Panc1 (cell line): ENCODE measurements at regions not wholly inside any gene's neighbourhood (a gene's known extent, or its start where the extent isn't known, plus 50 kb on each side); places are given as distances from the start of the nearest gene placed in this dataset.

Experiments used
- ATAC-seq: fragments of 200-7000 bp; cut with Tn5 transposase; 2 replicates; pipeline ENCODE4 v1.9.1; 2020; ENCODE audit warnings: mild to moderate bottlenecking, moderate library complexity
- BruUV-seq: library from RNA; stranded (reverse); fragments of 400-500 nt; replicated peaks from 2 replicates; lab custom pipeline; 2021; lab: Mats Ljungman, UMichigan
- CTCF ChIA-PET: fragments of 300-600 bp; sonication (Branson Sonifier 250); formaldehyde crosslinking; loops from one replicate; lab custom pipeline; 2022; ENCODE audit warnings: antibody characterized with exemption; lab: Charles Lee
- POLR2A ChIA-PET: fragments of 300-600 bp; sonication (Branson Sonifier 250); formaldehyde crosslinking; loops from one replicate; lab custom pipeline; 2022; ENCODE audit warnings: antibody characterized with exemption; lab: Charles Lee
- DNase-seq: peaks from one replicate; pipeline ENCODE4 v3.0.0-alpha.2; 2010; ENCODE audit warnings: low read depth, low spot score
- H3K27ac ChIP-seq: 2 replicates; pipeline ENCODE4 v1.5.1; 2011; ENCODE audit warnings: mild to moderate bottlenecking, low read length, inconsistent platforms
- H3K27me3 ChIP-seq: fragments of 200-500 bp; sonication (Bioruptor generic); 2 replicates; pipeline ENCODE4 v1.6.0; 2014; ENCODE audit warnings: low read length, inconsistent platforms; ENCODE audit not compliant: control insufficient read depth, insufficient read depth
- H3K36me3 ChIP-seq: fragments of 200-500 bp; sonication (Bioruptor generic); 2 replicates; pipeline ENCODE4 v1.5.1; 2014; ENCODE audit warnings: inconsistent platforms, mild to moderate bottlenecking, low read length, moderate library complexity; ENCODE audit not compliant: control insufficient read depth, insufficient read depth
- H3K4me1 ChIP-seq: 2 replicates; pipeline ENCODE4 v1.5.1; 2011; ENCODE audit warnings: inconsistent platforms, mild to moderate bottlenecking, low read length, moderate library complexity; ENCODE audit not compliant: control insufficient read depth, insufficient read depth
- H3K4me3 ChIP-seq, 2 experiments: 2 replicates each; pipeline ENCODE4 v1.5.1; 2011 to 2012; ENCODE audit warnings: low read depth in 2 of 2, low read length in 2 of 2, mild to moderate bottlenecking in 2 of 2, inconsistent platforms in 1 of 2, moderate library complexity in 1 of 2
- H3K9me3 ChIP-seq: fragments of 200-500 bp; sonication (Bioruptor generic); 2 replicates; pipeline ENCODE4 v1.5.1; 2014; ENCODE audit warnings: low read depth, mild to moderate bottlenecking, inconsistent platforms, low read length, moderate library complexity; ENCODE audit not compliant: control insufficient read depth, insufficient read depth
- CTCF ChIP-seq: fragments of 450-650 bp; IDR thresholded peaks from 2 replicates; pipeline ENCODE4 v1.5.1; 2017; ENCODE audit warnings: mild to moderate bottlenecking
- POLR2AphosphoS5 ChIP-seq: IDR thresholded peaks from 2 replicates; pipeline ENCODE4 v1.6.1; 2012; ENCODE audit warnings: mild to moderate bottlenecking, low read depth, low read length, moderate library complexity
- REST ChIP-seq, 2 experiments: IDR thresholded peaks; 2 replicates each; pipeline ENCODE4 v1.6.1; 2011 to 2012; ENCODE audit warnings: low read depth in 2 of 2, control low read depth in 1 of 2, low read length in 1 of 2, mild to moderate bottlenecking in 1 of 2, moderate library complexity in 1 of 2; ENCODE audit not compliant: insufficient read depth in 1 of 2
- SIN3A ChIP-seq: IDR thresholded peaks from 2 replicates; pipeline ENCODE4 v1.6.1; 2012; ENCODE audit warnings: low read depth, mild to moderate bottlenecking, low read length, moderate library complexity, borderline replicate concordance; ENCODE audit not compliant: insufficient read depth
- TCF7L2 ChIP-seq: IDR thresholded peaks from 2 replicates; pipeline ENCODE4 v1.6.1; 2011; ENCODE audit warnings: mild to moderate bottlenecking, low read depth, low read length, inconsistent platforms
- in situ Hi-C: cut with HindIII; loops from 2 replicates; pipeline ENCODE4 v1.10.0; 2016; ENCODE audit warnings: low sequenced_read_pairs, low pct_unique_long_range_greater_than_20kb
- intact Hi-C: fragments of 100-400 bp; cut with micrococcal nuclease; formaldehyde crosslinking; loops from one replicate; pipeline ENCODE4 v1.10.0; 2022; ENCODE audit not compliant: unreplicated experiment

- ATAC-seq, result no peak
- intact Hi-C loops, result no loop called here
- Histone ChIP-seq H3K4me1 (no peaks in the 10 kb centered on the region), H3K9me3 (no peaks in the 10 kb centered on the region), H3K27ac (no peak overlapping the region), H3K4me3 (no peak overlapping the region), H3K27me3 (no peaks in the 10 kb centered on the region), H3K36me3 (no peaks in the 10 kb centered on the region)
- CTCF ChIA-PET, result no interaction called here
- no peak for TF ChIP-seq POLR2AphosphoS5
- TF ChIP-seq SIN3A, result no peak
- TF ChIP-seq TCF7L2, result no peak
- no peak for TF ChIP-seq REST (IDR thresholded peaks at IDR 0.05; ENCODE audit: insufficient read depth in 1 of 2, low read depth in 2 of 2, low read length in 1 of 2)
- TF ChIP-seq CTCF, result no peak
- in situ Hi-C loops, result no loop called here
- POLR2A ChIA-PET, result interaction anchor here (0.6 kb wide), 1 partner anchor 765 kb away, joined by 4 read pairs; no protein-coding TSS in a partner anchor
- no TSS peak for BruUV-seq
- DNase-seq, result no peak
Observed at GRCh38 chr18:40407909-40408308, 1547.1 kb upstream of the PIK3C3 start.

DNA sequence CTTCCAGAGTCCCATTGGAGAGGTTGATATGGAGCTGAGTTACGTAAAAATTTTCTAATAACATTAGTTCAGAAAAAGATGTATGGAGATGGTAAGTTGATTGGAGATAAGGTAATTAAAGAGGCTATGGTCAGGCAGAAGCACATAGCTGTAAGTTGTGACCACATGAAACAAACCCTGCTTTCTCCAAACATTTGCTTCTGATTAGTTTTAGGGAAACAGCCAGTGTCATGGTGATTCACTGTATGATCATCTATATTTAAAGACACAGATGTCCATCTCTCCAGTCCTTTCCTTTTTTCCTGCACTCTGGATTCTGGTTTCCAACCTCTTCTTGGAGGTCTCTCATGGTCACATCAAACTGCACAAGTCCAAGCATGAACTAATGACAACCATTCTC is 1550.8 kb upstream of the PIK3C3 start:
- CTCF ChIA-PET, result no interaction called here
- BruUV-seq, result no TSS peak
- intact Hi-C loops (no loop called here), in situ Hi-C loops (no loop called here)
- Histone ChIP-seq H3K9me3 (no peaks in the 10 kb centered on the region), H3K4me1 (no peaks in the 10 kb centered on the region), H3K27me3 (no peaks in the 10 kb centered on the region), H3K4me3 (no peak overlapping the region), H3K27ac (no peak overlapping the region), H3K36me3 (no peaks in the 10 kb centered on the region)
- TF ChIP-seq TCF7L2 (no peak), CTCF (no peak), REST (IDR thresholded peaks at IDR 0.05; ENCODE audit: insufficient read depth in 1 of 2, low read depth in 2 of 2, low read length in 1 of 2) (no peak), POLR2AphosphoS5 (no peak), SIN3A (no peak)
- DNase-seq (no peak), ATAC-seq (no peak)
- POLR2A ChIA-PET, result no interaction called here
